Osteoblast (primary cell): ENCODE measurements at regions not wholly inside any gene's neighbourhood (a gene's known extent, or its start where the extent isn't known, plus 50 kb on each side); places are given as distances from the start of the nearest gene placed in this dataset.

Source experiments
- DNase-seq: peaks from one replicate; pipeline ENCODE4 v3.0.0; 2011; ENCODE audit warnings: low spot score, mixed read lengths; ENCODE audit not compliant: insufficient read length; ENCODE audit errors: missing footprints
- H2AFZ ChIP-seq: 2 replicates; pipeline ENCODE4 v1.6.0; 2011; ENCODE audit warnings: mild to moderate bottlenecking, low read length
- H3K27ac ChIP-seq: 2 replicates; pipeline ENCODE4 v1.5.1; 2011; ENCODE audit warnings: mild to moderate bottlenecking, low read depth, low read length, moderate library complexity
- H3K27me3 ChIP-seq: 2 replicates; pipeline ENCODE4 v1.6.0; 2012; ENCODE audit warnings: mild to moderate bottlenecking, control low read depth, inconsistent platforms, low read length, moderate library complexity; ENCODE audit not compliant: insufficient read depth
- H3K36me3 ChIP-seq: 2 replicates; pipeline ENCODE4 v1.5.1; 2011; ENCODE audit warnings: mild to moderate bottlenecking, low read length, control low read depth, moderate library complexity; ENCODE audit not compliant: insufficient read depth
- H3K4me1 ChIP-seq: 2 replicates; pipeline ENCODE4 v1.5.1; 2011; ENCODE audit warnings: mild to moderate bottlenecking, low read length, control low read depth, moderate library complexity; ENCODE audit not compliant: insufficient read depth
- H3K4me2 ChIP-seq: 2 replicates; pipeline ENCODE4 v1.6.0; 2011; ENCODE audit warnings: mild to moderate bottlenecking, low read length; ENCODE audit not compliant: insufficient read depth
- H3K4me3 ChIP-seq: fragments of 200-600 bp; sonication (generic); 3 replicates; pipeline ENCODE4 v1.5.1; 2012; ENCODE audit warnings: mild to moderate bottlenecking, low read length, inconsistent platforms; ENCODE audit not compliant: insufficient read depth
- H3K79me2 ChIP-seq: 2 replicates; pipeline ENCODE4 v1.6.0; 2012; ENCODE audit warnings: mild to moderate bottlenecking, low read length, control low read depth, inconsistent platforms; ENCODE audit not compliant: insufficient read depth
- H3K9me3 ChIP-seq: 2 replicates; pipeline ENCODE4 v1.5.1; 2011; ENCODE audit warnings: low read depth, low read length, control low read depth
- H4K20me1 ChIP-seq: 2 replicates; pipeline ENCODE4 v1.6.0; 2012; ENCODE audit warnings: mild to moderate bottlenecking, low read length, control low read depth; ENCODE audit not compliant: insufficient read depth
- CTCF ChIP-seq: IDR thresholded peaks from 2 replicates; pipeline ENCODE4 v1.5.1; 2011; ENCODE audit warnings: mild to moderate bottlenecking, low read depth, low read length, moderate library complexity; ENCODE audit errors: extremely low read depth

- no peaks in the 10 kb centered on the region for H3K79me2 ChIP-seq
- H3K27ac ChIP-seq: no peak overlapping the region
- H3K9me3 ChIP-seq: no peaks in the 10 kb centered on the region
- no peak overlapping the region for H2AFZ ChIP-seq
- no peak overlapping the region for H3K4me2 ChIP-seq
- no peaks in the 10 kb centered on the region for H3K36me3 ChIP-seq
- TF ChIP-seq CTCF: no peak
- no peaks in the 10 kb centered on the region for H4K20me1 ChIP-seq
- no peaks in the 10 kb centered on the region for H3K27me3 ChIP-seq
- H3K4me3 ChIP-seq: no peak overlapping the region
- H3K4me1 ChIP-seq: peaks cover 6% of the 10 kb centered on the region
- no peak for DNase-seq
These were observed 881.6 kb upstream of the PIK3C3 start for GRCh38 chr18:41073372-41073954.

- no peaks in the 10 kb centered on the region for H3K27me3 ChIP-seq
- no peak for TF ChIP-seq CTCF
- H3K36me3 ChIP-seq: no peaks in the 10 kb centered on the region
- H3K9me3 ChIP-seq: no peaks in the 10 kb centered on the region
- H3K4me1 ChIP-seq: peaks cover 6% of the 10 kb centered on the region
- no peak overlapping the region for H3K27ac ChIP-seq
- no peak overlapping the region for H2AFZ ChIP-seq
- no peak for DNase-seq
- no peak overlapping the region for H3K4me2 ChIP-seq
- no peak overlapping the region for H3K4me3 ChIP-seq
- no peaks in the 10 kb centered on the region for H4K20me1 ChIP-seq
- no peaks in the 10 kb centered on the region for H3K79me2 ChIP-seq
These were observed 882.1 kb upstream of the PIK3C3 start for GRCh38 chr18:41072946-41073345.

GRCh38 chr18:41071826-41072225 lies 883.2 kb upstream of the PIK3C3 start:
- Histone ChIP-seq H3K79me2 (no peaks in the 10 kb centered on the region), H3K36me3 (no peaks in the 10 kb centered on the region), H3K4me2 (no peak overlapping the region), H3K27me3 (no peaks in the 10 kb centered on the region), H3K27ac (no peak overlapping the region), H3K9me3 (no peaks in the 10 kb centered on the region), H2AFZ (no peak overlapping the region), H4K20me1 (no peaks in the 10 kb centered on the region), H3K4me3 (no peak overlapping the region), H3K4me1 (peaks cover 6% of the 10 kb centered on the region)
- TF ChIP-seq CTCF: no peak
- no peak for DNase-seq

- Histone ChIP-seq H3K27me3 (no peaks in the 10 kb centered on the region), H2AFZ (no peak overlapping the region), H3K4me1 (no peaks in the 10 kb centered on the region), H3K4me2 (no peak overlapping the region), H3K9me3 (no peaks in the 10 kb centered on the region), H4K20me1 (no peaks in the 10 kb centered on the region), H3K27ac (no peak overlapping the region), H3K4me3 (no peak overlapping the region), H3K79me2 (no peaks in the 10 kb centered on the region), H3K36me3 (no peaks in the 10 kb centered on the region)
- no peak for TF ChIP-seq CTCF
- no peak for DNase-seq
These were observed 885.9 kb upstream of the PIK3C3 start for GRCh38 chr18:41069167-41069566.
